Colonic mucosa (tissue), 4 donors: ENCODE measurements at regions not wholly inside any gene's neighbourhood (a gene's known extent, or its start where the extent isn't known, plus 50 kb on each side); places are given as distances from the start of the nearest gene placed in this dataset.
A peak's percentile ranks its signal among the peaks of the same experiment; 100 is the strongest.

ENCODE experiments used
- DNase-seq: peaks from one replicate; pipeline ENCODE4 v3.0.0-alpha.2; 2020
- H3K27ac ChIP-seq: fragments of 200-600 bp; one replicate; pipeline ENCODE4 v1.8.0; 2021
- H3K27me3 ChIP-seq: fragments of 200-600 bp; one replicate; pipeline ENCODE4 v1.8.0; 2021
- H3K36me3 ChIP-seq: fragments of 200-600 bp; one replicate; pipeline ENCODE4 v1.8.0; 2021
- H3K4me1 ChIP-seq: fragments of 200-600 bp; one replicate; pipeline ENCODE4 v1.8.0; 2021; ENCODE audit warnings: mild to moderate bottlenecking
- H3K4me3 ChIP-seq: fragments of 200-600 bp; one replicate; pipeline ENCODE4 v1.8.0; 2021
- H3K9ac ChIP-seq, 2 donors: one replicate each; pipeline ENCODE4 v1.7.0; 2013; ENCODE audit warnings: control low read depth in 2 of 2, low read depth in 2 of 2, low read length in 2 of 2
- H3K9me3 ChIP-seq: fragments of 200-600 bp; one replicate; pipeline ENCODE4 v1.8.0; 2021
- CTCF ChIP-seq: fragments of 200-600 bp; IDR thresholded peaks from one replicate; pipeline ENCODE4 v1.8.0; 2022; ENCODE audit warnings: antibody characterized with exemption, mild to moderate bottlenecking
- intact Hi-C: fragments of 100-400 bp; cut with DNase I; formaldehyde crosslinking; loops from one replicate; pipeline ENCODE4 v1.14.1; 2022
- donor health status: healthy.
- donor health status: DM: no; HTN: no; CAD: no.
- donor health status: DM: no; HTN: no; CAD: no.

DNA sequence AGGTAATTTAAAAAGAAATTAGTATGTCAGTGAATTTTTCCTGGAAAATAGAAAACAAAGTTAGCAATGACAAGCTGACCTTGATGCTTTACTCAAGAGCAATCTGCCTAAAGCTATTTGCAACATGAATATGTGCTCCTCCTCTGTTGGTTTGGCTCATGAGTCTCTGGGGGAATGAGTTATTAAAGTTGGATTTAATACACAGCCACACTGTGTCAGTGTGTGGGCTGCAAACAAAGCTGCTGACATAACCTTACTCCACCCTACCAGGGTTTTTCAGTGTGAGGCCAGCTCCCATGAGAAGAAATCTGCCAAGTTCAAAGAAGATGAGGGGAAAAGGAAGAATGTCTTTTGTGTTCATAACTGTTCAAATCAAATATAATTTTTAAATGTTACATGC, 280.5 kb downstream of the TLL1 start:
- no peak overlapping the region for H3K9ac ChIP-seq
- H3K4me1 ChIP-seq = no peaks in the 10 kb centered on the region
- H3K4me3 ChIP-seq = no peak overlapping the region
- DNase-seq = no peak
- H3K36me3 ChIP-seq = no peaks in the 10 kb centered on the region
- TF ChIP-seq CTCF = no peak
- H3K27ac ChIP-seq = no peak overlapping the region
- no peaks in the 10 kb centered on the region for H3K9me3 ChIP-seq
- intact Hi-C loops = no loop called here
- H3K27me3 ChIP-seq = no peaks in the 10 kb centered on the region

- TF ChIP-seq CTCF = no peak
- no peaks in the 10 kb centered on the region for H3K27me3 ChIP-seq
- no peak overlapping the region for H3K4me3 ChIP-seq
- no peaks in the 10 kb centered on the region for H3K36me3 ChIP-seq
- no peaks in the 10 kb centered on the region for H3K9me3 ChIP-seq
- DNase-seq = no peak
- no peaks in the 10 kb centered on the region for H3K4me1 ChIP-seq
- H3K27ac ChIP-seq = no peak overlapping the region
- intact Hi-C loops = loop anchor here (10.0 kb wide), 1 partner anchor 1462 kb away; no protein-coding TSS in a partner anchor
- H3K9ac ChIP-seq = no peak overlapping the region
Observed at GRCh38 chr4:166162327-166162726, 289.3 kb downstream of the TLL1 start.

DNA sequence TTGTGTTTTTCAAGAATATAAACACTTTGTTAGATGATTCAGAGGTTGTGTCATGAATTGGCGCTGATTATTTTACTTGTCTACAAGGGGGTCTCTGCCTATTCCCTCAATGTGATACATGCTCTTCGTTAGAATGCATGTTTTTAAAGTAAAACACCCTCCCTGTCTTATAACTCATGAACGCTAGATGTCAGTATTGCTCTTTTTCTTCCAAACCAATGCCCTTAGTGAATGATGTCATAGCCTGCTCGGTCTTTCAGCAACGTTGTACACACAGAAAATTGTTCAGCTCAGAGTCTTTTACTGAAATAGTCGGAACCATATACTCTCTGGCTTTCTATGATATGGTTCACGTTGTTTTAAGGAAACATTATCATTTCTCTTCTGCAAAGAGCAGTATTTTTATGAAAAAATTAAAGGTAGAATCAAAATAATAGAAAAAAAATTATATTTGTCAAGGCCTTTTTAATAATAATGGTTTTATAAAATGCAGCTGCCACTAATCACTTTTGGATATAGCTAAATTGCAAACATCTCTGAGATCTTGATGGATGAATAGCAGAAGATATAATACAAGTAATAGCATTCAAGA, 292.9 kb downstream of the TLL1 start:
- Histone ChIP-seq H3K27ac (no peak overlapping the region), H3K9me3 (no peaks in the 10 kb centered on the region), H3K4me3 (no peak overlapping the region), H3K36me3 (no peaks in the 10 kb centered on the region), H3K9ac (no peak overlapping the region), H3K27me3 (no peaks in the 10 kb centered on the region), H3K4me1 (no peaks in the 10 kb centered on the region)
- intact Hi-C loops = loop anchor here (5.0 to 10.0 kb wide), 3 partner anchors 86 to 1459 kb away; no protein-coding TSS in a partner anchor
- peak; percentile 18 for DNase-seq
- peak; percentile 54 for TF ChIP-seq CTCF

GRCh38 chr4:166169111-166169510, 296.1 kb downstream of the TLL1 start:
- H3K9ac ChIP-seq = no peak overlapping the region
- no peak overlapping the region for H3K27ac ChIP-seq
- no peaks in the 10 kb centered on the region for H3K9me3 ChIP-seq
- no peaks in the 10 kb centered on the region for H3K4me1 ChIP-seq
- no peaks in the 10 kb centered on the region for H3K36me3 ChIP-seq
- no peak overlapping the region for H3K4me3 ChIP-seq
- TF ChIP-seq CTCF = no peak
- intact Hi-C loops = loop anchor here (5.0 to 10.0 kb wide), 3 partner anchors 83 to 1456 kb away; no protein-coding TSS in a partner anchor
- DNase-seq = no peak
- H3K27me3 ChIP-seq = no peaks in the 10 kb centered on the region

DNA sequence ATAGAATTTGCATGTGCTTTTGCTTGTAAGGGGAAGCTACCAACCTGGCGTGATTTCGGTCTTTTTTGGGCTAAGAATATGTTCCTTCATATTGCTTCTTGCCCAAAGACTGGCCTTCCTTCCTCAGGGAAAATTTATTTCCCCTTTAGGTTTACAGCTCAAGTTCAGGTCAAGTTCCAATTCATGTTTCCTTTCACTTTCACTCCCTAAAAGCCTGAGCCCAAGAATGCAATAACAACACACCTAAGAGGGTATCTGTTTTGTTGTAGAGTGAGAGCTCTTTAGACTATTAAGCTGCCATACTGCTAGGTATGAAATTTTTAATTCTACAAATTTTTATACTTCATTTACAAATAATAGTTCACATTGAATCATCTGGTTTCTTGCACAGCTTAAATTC, 299.6 kb downstream of the TLL1 start:
- Histone ChIP-seq H3K4me3 (no peak overlapping the region), H3K36me3 (no peaks in the 10 kb centered on the region), H3K27me3 (no peaks in the 10 kb centered on the region), H3K9me3 (no peaks in the 10 kb centered on the region), H3K27ac (no peak overlapping the region), H3K4me1 (no peaks in the 10 kb centered on the region), H3K9ac (no peak overlapping the region)
- TF ChIP-seq CTCF = no peak
- intact Hi-C loops = no loop called here
- DNase-seq = no peak
